Osteocyte (in vitro differentiated cells): ENCODE measurements at regions not wholly inside any gene's neighbourhood (a gene's known extent, or its start where the extent isn't known, plus 50 kb on each side); places are given as distances from the start of the nearest gene placed in this dataset.
"Not testable (repeated sequence)": the region's sequence is repeated elsewhere in the genome, so short reads cannot be mapped to it uniquely, and the experiment has no call there.

ENCODE experiments used
- DNase-seq: peaks from one replicate; pipeline ENCODE4 v3.0.0; 2021; ENCODE audit warnings: mixed read lengths; ENCODE audit not compliant: unreplicated experiment; ENCODE audit errors: extremely low spot score
- H3K27ac Mint-ChIP-seq: one replicate; pipeline ENCODE4 v1.8.0; 2021; ENCODE audit warnings: mild to moderate bottlenecking, mixed read lengths; ENCODE audit not compliant: unreplicated experiment
- H3K27me3 Mint-ChIP-seq: one replicate; pipeline ENCODE4 v1.8.0; 2021; ENCODE audit warnings: mixed read lengths; ENCODE audit not compliant: unreplicated experiment
- H3K36me3 Mint-ChIP-seq: one replicate; pipeline ENCODE4 v1.8.0; 2021; ENCODE audit warnings: mixed read lengths; ENCODE audit not compliant: unreplicated experiment
- H3K4me1 Mint-ChIP-seq: one replicate; pipeline ENCODE4 v1.8.0; 2021; ENCODE audit warnings: mixed read lengths; ENCODE audit not compliant: unreplicated experiment
- H3K4me3 Mint-ChIP-seq: one replicate; pipeline ENCODE4 v1.8.0; 2021; ENCODE audit warnings: mild to moderate bottlenecking, moderate library complexity, mixed read lengths; ENCODE audit not compliant: unreplicated experiment
- H3K9me3 Mint-ChIP-seq: one replicate; pipeline ENCODE4 v1.8.0; 2021; ENCODE audit warnings: mixed read lengths; ENCODE audit not compliant: unreplicated experiment
- CTCF ChIP-seq: fragments of 200-600 bp; sonication (generic); IDR thresholded peaks from 2 replicates; pipeline ENCODE4 v1.5.0; 2021; ENCODE audit warnings: antibody characterized with exemption, mild to moderate bottlenecking, moderate library complexity

- Mint-ChIP-seq H3K9me3 (no peaks in the 10 kb centered on the region), H3K4me3 (no peak overlapping the region), H3K4me1 (no peaks in the 10 kb centered on the region), H3K27me3 (peaks cover 58% of the 10 kb centered on the region), H3K27ac (no peak overlapping the region), H3K36me3 (no peaks in the 10 kb centered on the region)
- TF ChIP-seq CTCF: no peak
- DNase-seq: no peak
These were observed 197.3 kb downstream of the UNC5CL start for GRCh38 chr6:40841721-40842120.

GRCh38 chr6:40832691-40833090 lies 206.3 kb downstream of the UNC5CL start:
- no peak for TF ChIP-seq CTCF
- Mint-ChIP-seq H3K36me3 (no peaks in the 10 kb centered on the region), H3K27me3 (peaks cover 63% of the 10 kb centered on the region), H3K9me3 (no peaks in the 10 kb centered on the region), H3K27ac (no peak overlapping the region), H3K4me1 (no peaks in the 10 kb centered on the region), H3K4me3 (no peak overlapping the region)
- no peak for DNase-seq

GRCh38 chr6:40831381-40831780 lies 207.6 kb downstream of the UNC5CL start:
- H3K9me3 Mint-ChIP-seq: no peaks in the 10 kb centered on the region
- H3K36me3 Mint-ChIP-seq: no peaks in the 10 kb centered on the region
- no peak for TF ChIP-seq CTCF
- no peak overlapping the region for H3K4me3 Mint-ChIP-seq
- H3K27me3 Mint-ChIP-seq: peaks cover 60% of the 10 kb centered on the region
- no peak for DNase-seq
- no peaks in the 10 kb centered on the region for H3K4me1 Mint-ChIP-seq
- H3K27ac Mint-ChIP-seq: no peak overlapping the region

- H3K36me3 Mint-ChIP-seq: no peaks in the 10 kb centered on the region
- no peaks in the 10 kb centered on the region for H3K4me1 Mint-ChIP-seq
- H3K27ac Mint-ChIP-seq: no peak overlapping the region
- TF ChIP-seq CTCF: no peak
- no peak overlapping the region for H3K4me3 Mint-ChIP-seq
- no peaks in the 10 kb centered on the region for H3K9me3 Mint-ChIP-seq
- DNase-seq: no peak
- H3K27me3 Mint-ChIP-seq: peaks cover 35% of the 10 kb centered on the region
These were observed 213.9 kb downstream of the UNC5CL start for GRCh38 chr6:40825102-40825501.

GRCh38 chr6:40823917-40824891 lies 214.8 kb downstream of the UNC5CL start:
- not testable (repeated sequence) for H3K9me3 Mint-ChIP-seq, H3K36me3 Mint-ChIP-seq, H3K27ac Mint-ChIP-seq, DNase-seq, H3K4me3 Mint-ChIP-seq, H3K4me1 Mint-ChIP-seq
- peaks cover 35% of the 10 kb centered on the region for H3K27me3 Mint-ChIP-seq
- TF ChIP-seq CTCF: peak; percentile 67
